GM19023 (cell line): ENCODE measurements at regions not wholly inside any gene's neighbourhood (a gene's known extent, or its start where the extent isn't known, plus 50 kb on each side); places are given as distances from the start of the nearest gene placed in this dataset.
"Not testable (repeated sequence)": the region's sequence is repeated elsewhere in the genome, so short reads cannot be mapped to it uniquely, and the experiment has no call there.

ENCODE experiments used
- ATAC-seq: cut with Tn5 transposase; IDR thresholded peaks from one replicate; pipeline ENCODE4 v1.9.1; 2021; ENCODE audit warnings: mild to moderate bottlenecking, moderate library complexity; ENCODE audit not compliant: unreplicated experiment

DNA sequence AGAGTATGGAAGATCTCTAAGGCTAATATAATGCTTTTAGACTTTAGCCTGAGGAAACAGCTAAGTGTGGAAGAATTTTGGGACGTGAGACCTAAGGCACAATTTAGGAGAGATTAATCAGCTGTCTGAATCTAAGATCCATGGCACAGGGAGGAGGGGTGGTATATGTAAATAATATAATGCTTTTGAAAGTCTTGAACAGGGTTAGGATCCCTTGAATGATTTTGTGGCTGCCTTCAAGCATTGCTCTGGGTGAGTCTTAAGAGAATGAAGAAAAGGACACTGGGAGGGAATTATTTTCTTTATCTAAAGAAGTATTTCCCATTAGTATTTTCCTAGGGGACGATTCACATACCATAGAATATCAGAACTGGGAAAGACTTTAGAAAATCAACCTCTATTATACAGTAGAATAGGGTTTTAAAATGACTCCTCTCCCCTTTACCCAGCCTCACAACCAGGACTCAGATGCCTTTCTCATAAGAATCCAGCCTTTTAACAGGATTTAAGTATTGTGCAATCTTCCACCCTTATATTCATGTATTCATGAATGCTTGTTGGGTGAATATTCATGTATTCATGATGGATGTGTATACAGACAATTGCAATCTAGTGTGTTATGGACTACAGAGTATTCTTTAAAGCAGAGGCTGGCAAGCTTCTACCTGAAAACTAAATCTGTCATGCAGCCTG lies 664.2 kb upstream of the CPEB2 start:
- ATAC-seq, result no peak

DNA sequence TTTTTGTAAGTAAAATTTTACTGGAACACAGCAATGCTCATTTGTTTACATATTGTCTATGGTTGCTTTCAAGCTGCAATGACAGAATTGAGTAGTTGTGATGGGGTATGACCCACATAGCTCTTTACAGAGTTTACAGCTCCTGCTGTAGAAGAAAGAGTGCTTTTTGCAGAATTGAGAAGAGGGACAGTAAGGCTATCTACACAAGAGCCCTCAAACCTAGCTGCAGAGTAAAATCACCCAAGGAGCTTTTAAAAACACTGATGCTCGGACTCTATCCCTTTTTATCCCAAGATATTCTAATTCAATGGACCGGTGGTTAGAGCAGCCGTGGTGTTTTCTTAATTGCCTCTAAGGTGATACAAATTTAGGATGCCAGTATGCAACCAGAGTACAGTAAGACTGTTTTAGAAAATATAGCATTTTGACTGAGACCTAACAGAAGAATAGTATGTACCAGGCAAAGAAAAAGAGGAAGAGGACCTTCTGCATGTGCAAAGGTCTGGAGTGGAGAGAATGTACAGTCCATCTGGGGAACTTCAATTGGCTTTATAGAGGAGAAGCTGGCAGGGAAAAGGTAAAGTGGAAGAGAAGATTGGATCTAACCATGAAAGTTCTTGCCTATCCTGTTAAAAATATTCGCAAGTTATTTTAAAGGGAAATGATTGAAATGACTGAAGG lies 663.6 kb upstream of the CPEB2 start:
- no peak for ATAC-seq

DNA sequence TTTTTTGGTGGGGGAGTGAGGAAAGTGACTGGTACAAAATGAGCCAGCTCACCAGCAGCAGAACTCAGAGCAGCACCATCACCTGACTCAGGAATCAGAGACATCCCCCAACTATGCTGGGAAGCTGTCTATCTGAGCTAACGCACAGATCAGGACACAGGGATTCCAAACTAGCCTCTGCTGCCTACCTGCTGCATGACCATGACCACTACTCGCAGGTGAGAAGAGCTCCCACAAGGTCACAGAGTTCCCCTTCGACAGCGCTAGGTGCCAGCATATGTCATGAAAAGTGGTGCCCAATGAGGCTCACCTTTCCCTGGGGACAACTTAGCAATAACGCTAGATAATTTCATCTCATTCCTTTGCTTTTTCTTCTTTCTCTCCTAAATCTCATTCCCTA lies 662.6 kb upstream of the CPEB2 start:
- ATAC-seq, result no peak

DNA sequence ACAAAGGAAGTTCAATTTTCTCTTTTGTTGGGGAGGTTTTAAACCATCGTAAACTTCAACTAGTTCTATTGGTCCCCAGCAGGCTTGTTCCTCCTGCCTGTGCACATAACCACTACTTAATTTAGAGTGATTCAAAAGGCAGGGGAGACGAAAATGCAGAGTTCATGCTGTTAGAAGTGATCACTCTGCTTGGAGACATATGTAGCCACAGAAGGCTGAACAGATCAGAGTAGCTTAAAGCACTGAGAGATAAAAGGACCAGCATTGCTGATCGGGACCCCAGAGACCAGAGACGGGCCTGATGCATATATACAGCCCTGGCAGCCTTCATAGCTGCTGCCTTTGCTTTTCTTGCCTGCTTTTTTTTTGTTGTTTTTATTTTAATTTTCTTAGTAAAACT lies 662.0 kb upstream of the CPEB2 start:
- ATAC-seq, result no peak

DNA sequence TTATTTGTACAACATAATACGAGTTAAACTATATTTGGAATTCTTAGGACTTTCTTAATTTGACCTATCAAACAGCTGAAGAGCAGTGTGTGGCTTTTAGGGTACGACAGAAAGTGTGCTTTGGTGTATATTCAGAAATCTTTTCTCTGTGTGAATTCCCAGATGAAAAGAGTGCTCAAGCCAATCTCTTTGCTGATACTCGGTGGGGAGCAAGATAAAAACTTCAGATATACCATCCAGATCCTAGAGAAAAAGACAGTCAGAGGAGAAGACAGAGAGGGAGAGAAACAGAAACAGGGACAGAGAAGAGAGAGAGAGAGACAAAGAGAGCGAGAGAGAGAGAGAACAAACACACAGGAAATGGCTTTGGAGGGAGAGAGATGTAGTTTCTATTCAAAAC lies 658.3 kb upstream of the CPEB2 start:
- ATAC-seq, result no peak

DNA sequence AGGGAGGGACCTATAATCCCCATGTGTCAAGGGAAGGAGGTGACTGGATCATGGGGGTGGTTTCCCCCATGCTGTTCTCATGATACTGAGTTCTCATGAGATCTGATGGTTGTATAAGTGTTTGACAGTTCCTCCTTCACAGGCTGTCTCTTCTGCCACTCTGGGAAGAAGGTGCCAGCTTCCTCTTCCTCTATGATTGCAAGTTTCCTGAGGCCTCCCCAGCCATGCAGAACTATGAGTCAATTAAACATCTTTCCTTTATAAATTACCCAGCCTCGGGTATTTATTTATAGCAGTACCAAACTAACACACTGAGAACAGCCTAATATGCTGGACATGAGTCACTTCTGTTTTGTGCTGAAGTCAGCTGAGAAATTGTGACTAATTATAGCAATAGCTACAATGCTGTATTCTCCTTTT lies 656.9 kb upstream of the CPEB2 start:
- no peak for ATAC-seq

DNA sequence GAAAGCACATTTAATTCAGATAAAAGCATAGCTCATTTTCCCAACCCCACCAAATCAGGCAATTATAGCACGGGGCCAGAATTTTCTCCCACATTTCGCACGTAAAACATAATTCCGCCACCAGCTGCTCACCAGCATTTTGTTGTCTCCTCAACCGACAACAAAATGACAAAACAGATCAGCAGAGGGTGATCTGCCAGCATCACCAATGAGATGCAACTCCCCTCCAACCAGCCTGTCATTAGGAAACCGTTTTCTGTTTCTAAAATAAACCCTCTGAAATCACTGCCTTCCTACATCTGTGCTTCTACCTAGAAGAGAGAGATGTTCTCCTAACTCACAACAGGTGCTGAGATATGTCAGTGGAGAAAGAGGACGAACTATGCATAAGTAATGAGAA lies 654.8 kb upstream of the CPEB2 start:
- ATAC-seq, result no peak

DNA sequence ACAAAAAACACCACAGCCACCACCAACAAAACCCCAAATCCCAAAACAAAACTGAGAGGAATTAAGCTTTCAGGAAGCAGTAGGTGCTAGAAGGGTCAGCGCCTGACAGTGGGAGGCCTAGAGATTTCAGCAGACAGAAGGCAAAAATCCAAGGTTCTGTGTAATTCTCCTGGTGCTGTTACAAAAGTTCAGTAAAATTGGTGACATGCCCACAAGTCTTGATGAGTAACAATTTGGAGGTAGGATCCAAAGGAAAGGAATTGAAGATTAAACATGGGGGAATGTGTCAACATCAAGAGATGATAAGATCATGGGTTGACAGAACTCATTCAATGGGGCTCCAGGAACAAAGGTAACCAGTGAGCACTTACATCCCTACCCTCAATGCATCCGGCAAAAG lies 653.8 kb upstream of the CPEB2 start:
- ATAC-seq, result no peak

DNA sequence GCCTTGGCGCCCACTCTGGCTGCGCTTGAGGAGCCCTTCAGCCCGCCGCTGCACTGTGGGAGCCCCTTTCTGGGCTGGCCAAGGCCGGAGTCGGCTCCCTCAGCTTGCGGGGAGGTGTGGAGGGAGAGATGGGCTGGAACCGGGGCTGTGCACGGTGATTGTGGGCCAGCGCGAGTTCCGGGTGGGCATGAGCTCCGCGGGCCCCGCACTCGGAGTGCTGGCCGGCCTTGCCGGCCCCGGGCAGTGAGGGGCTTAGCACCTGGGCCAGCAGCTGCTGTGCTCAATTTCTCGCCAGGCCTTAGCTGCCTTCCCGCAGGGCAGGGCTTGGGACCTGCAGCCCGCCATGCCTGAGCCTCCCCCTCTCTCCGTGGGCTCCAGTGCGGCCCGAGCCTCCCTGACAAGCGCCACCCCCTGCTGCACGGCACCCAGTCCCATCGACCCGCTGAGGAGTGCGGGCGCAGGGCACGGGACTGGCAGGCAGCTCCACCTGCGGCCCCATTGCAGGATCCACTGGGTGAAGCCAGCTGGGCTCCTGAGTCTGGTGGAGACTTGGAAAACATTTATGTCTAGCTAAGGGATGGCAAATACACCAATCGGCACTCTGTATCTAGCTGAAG lies 643.6 kb upstream of the CPEB2 start:
- ATAC-seq, result not testable (repeated sequence)

DNA sequence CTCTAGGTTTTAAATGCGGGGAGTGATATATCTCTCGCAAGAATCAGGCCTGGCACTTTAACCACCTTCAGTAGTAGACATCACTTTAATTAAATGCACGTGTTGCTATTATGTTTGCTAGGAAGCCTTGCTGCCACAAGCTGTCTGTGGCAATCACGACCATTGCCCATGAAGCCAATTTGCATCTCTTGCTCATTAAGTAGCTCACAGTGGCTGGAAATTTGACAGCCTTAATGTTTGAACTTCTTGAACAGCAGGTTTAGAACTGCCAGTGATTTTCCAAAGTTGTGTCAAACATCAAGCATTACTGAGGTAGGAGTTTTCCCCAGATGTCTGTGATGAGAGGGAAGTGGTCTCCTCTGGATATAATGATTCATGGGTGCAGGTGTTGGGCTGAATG lies 642.3 kb upstream of the CPEB2 start:
- ATAC-seq, result no peak

DNA sequence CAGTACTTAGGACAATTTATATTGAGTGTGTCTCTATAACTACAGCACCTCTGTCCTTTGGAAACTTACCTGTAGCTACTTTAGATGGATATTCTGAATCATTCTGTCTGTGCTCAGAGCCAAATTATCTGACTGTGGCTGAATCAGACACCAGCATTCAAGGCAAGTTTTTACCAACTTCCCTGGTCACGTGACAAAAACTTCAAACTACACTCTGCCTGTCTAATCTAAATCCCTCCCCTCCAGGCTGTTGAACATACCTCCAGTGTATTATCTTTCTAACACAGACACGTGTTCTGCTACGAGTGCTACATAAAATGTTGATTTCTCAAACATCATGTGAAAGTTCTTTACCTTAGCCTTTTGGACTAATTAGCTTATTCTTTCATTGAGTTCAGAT lies 641.2 kb upstream of the CPEB2 start:
- ATAC-seq, result no peak

DNA sequence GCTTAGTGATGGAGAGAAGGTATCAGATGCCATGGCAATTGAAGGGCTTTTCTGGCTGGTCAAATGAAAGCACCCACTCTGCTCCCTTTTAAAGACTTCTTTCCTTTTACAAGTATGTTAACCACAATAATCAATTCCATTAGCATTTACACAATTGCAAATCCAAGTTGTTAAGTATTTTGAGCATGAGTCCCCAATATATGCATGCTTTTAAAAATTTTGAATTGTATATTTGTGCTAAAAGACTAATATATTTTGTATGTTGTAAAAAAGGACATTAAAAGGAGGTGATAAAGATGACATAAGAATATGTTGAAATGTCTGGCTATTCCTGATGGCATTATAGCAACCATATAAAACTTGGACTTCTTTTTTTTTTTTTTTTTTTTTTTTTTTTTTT lies 639.9 kb upstream of the CPEB2 start:
- no peak for ATAC-seq

DNA sequence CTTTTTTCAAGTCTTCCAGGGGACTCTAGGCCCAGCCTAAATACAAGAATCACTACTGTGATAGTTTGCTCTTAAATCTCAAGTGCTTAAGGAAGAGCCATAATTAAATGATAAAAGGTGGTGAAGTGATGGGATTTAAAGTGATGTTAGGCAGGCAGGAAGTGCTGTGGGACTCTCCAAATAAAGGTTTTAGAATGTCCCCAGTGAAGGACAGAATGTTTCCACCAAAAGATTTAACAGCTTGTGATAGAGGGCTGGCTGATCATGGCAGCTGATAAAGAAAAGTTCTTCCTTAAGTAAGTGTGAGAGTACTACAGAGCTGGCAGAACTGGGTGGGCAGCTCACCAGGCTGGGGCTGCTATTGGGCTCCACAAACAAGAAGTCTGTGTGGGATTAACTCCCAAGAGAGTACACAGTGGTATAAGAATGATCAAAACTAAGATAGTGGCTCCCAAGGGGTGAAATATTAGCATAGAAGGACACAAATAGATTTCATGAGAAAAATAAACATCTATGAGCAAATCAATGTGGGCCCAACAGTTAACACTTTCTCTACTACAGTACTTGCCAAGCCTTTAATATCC lies 637.2 kb upstream of the CPEB2 start:
- no peak for ATAC-seq

DNA sequence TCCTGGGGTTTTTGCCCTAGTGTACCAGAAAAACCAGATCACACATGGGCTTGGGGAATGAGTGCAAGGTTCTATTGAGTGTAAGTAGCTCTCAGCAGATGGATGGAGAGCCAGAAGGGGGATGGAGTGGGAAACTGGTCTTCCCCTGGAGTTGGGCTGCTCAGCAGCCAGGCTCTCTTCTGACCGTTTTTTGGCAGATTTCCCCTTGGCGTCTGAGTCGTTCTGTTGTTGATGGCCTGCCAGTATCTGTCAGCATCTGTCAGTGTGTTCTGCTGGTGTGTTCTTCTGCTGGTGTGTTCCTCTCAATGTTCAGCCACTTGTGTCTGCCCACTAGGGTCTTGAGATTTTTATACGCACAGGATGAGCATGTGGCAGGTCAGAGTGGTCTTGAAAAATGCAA lies 633.9 kb upstream of the CPEB2 start:
- no peak for ATAC-seq

DNA sequence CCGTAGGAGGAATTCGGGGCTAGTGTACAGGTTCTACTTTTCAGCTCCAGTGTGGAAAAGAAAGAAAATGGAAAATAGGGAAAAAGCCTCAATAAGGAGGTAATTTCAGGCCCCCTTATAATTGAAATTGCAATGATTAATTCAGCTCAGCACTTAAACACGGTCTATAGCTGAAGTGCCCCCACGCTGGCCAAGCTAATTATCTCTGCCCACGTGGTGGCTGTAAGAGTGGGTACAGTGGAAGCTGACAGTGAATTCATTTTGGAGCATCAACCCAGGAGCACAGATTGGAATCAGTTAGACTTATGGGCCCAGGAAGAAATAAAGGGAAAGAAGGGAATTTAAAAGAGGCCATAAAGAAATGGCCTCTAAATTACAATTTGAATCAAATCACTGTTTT lies 631.1 kb upstream of the CPEB2 start:
- no peak for ATAC-seq

DNA sequence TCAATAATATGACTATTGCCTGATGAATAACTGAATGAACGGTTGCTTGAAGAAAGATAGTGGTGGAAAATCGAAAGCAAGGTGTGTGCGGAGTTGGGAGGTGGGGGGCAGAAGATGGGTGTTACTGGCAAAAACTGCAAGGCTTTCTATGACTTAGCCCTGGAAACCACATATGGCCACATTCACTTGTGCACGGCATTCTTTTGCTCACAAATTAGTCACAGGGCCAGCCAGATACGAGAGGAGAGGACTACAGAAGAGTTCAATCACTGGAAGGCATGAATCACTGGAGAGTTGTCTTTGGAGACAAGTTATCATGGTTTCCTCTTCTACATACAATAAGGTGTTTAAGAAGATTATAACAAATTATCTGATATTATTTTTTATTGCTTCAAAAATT lies 626.5 kb upstream of the CPEB2 start:
- ATAC-seq, result no peak

DNA sequence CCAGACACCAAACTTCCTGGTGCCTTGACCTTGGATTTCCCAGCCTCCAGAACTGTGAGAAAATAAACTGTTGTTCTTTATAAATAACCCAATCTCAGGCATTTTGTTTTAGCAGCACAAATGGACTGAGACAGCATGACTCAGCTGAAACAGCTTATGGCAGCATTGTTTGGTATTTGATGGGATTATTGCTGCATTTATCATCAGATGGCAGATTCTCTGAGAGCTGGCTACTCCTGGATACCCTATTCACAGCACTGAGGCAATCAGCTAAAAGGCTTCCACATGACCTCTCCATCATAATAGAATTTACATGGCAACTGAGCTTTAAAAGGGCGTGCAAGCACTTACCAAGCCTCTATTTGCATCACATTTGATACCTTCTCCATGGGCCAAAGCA lies 623.1 kb upstream of the CPEB2 start:
- no peak for ATAC-seq

DNA sequence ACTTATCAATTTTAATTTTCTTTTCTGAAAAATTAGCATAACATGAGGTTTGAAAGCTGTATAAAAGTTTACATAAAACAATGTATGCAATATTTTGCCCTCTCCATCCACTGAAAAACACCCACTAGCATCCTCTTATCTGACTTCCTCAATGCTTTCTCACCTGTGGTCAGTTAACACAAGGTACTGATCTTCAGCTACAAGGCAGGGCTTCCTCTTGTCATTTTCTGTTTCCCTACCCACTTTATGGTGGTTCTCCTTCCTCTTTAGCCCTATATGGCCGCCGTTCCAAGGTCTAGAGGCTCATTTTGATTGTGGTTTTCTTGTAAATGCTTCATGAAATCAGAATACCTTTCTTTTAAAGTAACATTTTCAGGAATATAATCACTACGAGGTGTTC lies 618.6 kb upstream of the CPEB2 start:
- ATAC-seq, result no peak

DNA sequence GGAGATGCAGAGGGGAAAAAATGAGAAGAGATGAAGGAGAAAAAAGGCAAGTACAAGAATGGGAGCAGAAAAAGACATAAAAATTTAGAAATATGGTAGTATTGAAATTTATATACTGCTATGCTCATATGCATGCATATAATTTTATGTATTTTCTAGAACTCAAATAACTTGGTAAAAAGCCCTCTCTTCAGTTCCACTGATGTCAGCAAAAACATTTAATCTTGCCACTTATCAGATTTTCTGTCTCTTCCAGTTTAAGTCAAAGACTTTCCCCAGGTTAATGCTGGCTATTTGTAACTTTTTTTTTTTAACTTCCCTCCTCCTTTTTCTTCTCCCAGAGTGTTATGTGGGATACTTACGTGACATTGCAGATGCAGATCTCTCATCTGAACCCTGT lies 617.5 kb upstream of the CPEB2 start:
- no peak for ATAC-seq

DNA sequence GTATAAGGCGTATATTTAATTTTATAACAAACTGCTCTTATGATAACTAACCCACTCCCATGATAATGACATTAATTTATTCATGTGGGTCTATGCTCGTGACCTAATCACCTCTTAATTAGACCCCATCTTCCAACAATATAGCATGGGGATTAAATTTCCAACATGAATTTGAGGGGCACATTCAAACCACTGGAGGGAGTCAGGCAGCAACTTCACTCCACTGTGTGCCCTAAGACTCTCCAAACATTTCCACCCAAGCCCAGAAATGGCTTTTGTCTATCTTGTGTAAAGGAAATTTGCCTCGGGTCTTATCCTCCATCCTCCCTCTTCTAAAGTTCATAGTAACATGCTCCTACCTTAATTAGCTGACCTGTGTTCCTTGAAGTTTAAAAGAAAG lies 616.1 kb upstream of the CPEB2 start:
- ATAC-seq, result no peak

DNA sequence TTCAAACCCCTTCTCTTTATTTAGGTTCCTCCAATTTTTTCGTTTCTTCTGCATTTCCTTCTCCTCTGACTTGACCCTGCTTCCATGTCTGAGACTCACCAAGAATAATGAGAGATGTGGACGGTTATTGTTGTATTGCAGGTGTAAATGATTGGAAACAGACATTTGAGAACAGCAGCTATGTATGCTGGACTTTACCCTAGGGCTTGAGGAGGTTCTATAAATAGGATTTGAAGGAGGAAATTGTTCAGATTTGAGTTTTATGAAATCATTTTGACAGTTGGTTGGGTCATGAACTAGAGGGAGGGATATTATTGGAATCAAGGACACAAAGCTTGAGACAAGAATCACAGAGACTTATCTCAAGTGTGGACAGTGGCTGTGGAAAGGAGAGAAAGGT lies 614.6 kb upstream of the CPEB2 start:
- ATAC-seq, result no peak

DNA sequence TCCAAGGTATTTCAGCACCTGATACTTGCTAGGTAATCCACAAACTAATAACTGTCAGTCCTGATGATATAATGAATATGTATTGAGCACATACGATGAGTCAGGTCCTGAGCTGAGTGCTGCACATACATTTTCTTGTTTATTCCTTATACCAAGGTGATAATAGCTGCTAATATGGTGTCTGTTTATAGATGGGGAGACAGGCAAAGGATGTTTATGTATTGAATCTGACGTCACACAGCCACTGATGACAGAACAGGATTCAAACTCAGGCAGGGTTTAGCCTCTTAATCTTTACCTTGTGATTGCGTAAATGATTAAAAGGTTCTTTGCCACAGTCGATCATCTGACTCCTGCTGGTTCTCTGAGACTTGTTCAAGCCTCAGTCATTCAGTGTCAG lies 609.9 kb upstream of the CPEB2 start:
- ATAC-seq, result no peak
